Mammary epithelial cell (primary cell): ENCODE measurements at regions not wholly inside any gene's neighbourhood (a gene's known extent, or its start where the extent isn't known, plus 50 kb on each side); places are given as distances from the start of the nearest gene placed in this dataset.

ENCODE experiments used
- CTCF ChIP-seq, 2 donors: IDR thresholded peaks in 1 of 2; conservative IDR thresholded peaks in 1 of 2; 2 replicates each; pipeline ENCODE4 v1.5.1; 2011 to 2012; ENCODE audit warnings: inconsistent platforms in 2 of 2, low read length in 2 of 2, mild to moderate bottlenecking in 2 of 2, control low read depth in 1 of 2, low read depth in 1 of 2; ENCODE audit not compliant: insufficient read depth in 1 of 2; ENCODE audit errors: extremely low read depth in 1 of 2
- EZH2 ChIP-seq: IDR thresholded peaks from 2 replicates; pipeline ENCODE4 v1.6.1; 2012; ENCODE audit warnings: low read length, inconsistent platforms, borderline replicate concordance

DNA sequence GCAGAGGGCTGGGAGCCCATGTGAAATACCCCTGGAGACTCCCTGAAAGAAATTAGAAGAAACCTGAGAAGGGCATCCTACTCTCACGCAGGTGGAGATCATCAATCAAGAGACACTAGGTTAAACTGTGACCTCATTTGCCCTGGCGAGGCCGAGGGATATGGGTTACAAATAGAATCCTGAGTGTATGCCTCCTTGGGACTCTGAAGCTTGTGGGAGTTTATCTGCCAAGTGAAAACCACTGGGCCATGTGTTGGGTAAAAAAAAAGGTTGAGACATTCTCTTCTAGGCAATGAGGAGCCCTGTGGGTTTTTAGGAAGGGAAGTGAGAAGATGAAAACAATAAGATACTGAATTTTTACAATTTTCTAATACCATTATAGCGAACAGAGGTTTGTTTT, 160.7 kb upstream of the ARID2 start:
- TF ChIP-seq CTCF (conservative IDR thresholded peaks at IDR 0.05 in 1 of 2, IDR thresholded peaks at IDR 0.05 in 1 of 2; ENCODE audit: extremely low read depth in 1 of 2, insufficient read depth in 1 of 2, low read depth in 1 of 2, low read length in 2 of 2): no peak
- TF ChIP-seq EZH2: no peak
